ENCODE measurements at regions not wholly inside any gene's neighbourhood (a gene's known extent, or its start where the extent isn't known, plus 50 kb on each side); places are given as distances from the start of the nearest gene placed in this dataset.

GRCh38 chr22:48741540-48741939, 1086.1 kb downstream of the BRD1 start:
- TF ChIP-seq, protein P1, sequence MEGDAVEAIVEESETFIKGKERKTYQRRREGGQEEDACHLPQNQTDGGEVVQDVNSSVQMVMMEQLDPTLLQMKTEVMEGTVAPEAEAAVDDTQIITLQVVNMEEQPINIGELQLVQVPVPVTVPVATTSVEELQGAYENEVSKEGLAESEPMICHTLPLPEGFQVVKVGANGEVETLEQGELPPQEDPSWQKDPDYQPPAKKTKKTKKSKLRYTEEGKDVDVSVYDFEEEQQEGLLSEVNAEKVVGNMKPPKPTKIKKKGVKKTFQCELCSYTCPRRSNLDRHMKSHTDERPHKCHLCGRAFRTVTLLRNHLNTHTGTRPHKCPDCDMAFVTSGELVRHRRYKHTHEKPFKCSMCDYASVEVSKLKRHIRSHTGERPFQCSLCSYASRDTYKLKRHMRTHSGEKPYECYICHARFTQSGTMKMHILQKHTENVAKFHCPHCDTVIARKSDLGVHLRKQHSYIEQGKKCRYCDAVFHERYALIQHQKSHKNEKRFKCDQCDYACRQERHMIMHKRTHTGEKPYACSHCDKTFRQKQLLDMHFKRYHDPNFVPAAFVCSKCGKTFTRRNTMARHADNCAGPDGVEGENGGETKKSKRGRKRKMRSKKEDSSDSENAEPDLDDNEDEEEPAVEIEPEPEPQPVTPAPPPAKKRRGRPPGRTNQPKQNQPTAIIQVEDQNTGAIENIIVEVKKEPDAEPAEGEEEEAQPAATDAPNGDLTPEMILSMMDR (conservative IDR thresholded peaks at IDR 0.05; ENCODE audit: low read length): no peak
- TF ChIP-seq EZH2phosphoT487 (IDR thresholded peaks at IDR 0.05; ENCODE audit: borderline replicate concordance): no peak
